GM19452 (cell line): ENCODE measurements at regions not wholly inside any gene's neighbourhood (a gene's known extent, or its start where the extent isn't known, plus 50 kb on each side); places are given as distances from the start of the nearest gene placed in this dataset.

Experiments
- ATAC-seq: cut with Tn5 transposase; IDR thresholded peaks from one replicate; pipeline ENCODE4 v1.9.1; 2021; ENCODE audit not compliant: unreplicated experiment

DNA sequence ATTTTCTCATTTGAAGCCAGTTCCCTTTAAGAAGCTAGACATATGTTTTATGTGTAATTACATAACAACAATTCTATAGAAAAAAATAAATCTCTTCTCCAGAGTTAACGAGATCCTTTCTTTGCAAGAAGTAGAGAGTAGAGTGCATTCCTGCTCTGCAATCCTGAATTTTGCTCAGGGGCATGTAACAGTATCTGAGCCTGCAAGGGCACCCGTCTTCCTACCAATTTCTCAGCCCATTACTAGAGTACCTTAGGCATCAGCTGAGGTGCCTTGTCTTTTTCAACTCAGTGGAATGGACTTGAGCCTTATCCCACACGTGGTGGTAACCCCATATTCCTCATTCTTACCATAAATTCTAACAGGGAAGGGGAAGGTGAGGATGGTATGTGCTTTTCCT lies 205.9 kb downstream of the IKZF2 start:
- ATAC-seq: no peak

DNA sequence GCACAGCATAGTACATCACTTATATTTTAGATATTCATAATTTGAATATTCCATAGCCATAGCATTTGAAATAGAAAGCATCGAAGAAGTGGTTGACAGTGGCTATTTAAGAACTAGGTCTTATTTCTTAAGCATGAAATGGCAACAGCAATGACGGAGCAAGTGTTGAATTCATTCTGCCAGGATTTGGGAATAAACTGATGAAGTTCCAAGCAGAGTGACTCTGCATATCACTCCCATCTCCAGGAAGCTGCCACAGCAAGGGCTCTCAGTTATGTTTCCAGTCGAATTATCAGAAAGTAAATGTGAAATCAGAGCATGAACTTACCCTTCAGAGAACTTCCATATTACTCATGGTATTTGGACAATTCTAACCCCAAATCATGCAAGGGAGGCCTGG lies 208.1 kb downstream of the IKZF2 start:
- no peak for ATAC-seq

DNA sequence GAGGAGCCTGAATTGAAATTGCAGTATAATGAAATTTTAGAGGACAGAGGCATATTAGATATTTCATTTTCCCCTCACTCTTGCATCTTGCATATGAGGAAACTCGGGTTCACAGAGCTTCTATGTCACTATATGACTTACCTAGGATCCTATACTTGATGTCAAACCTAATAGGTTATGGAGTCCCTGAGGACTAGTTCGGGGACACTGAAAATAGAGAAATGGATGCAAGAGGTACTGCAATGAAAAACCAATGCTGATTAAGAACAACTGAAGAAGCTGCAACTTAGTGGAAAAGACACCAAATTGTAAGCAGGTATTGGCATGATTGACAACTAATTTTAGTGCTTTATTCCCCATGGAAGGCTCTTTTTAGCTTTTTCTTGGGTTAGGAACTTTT lies 210.1 kb downstream of the IKZF2 start:
- ATAC-seq: no peak

DNA sequence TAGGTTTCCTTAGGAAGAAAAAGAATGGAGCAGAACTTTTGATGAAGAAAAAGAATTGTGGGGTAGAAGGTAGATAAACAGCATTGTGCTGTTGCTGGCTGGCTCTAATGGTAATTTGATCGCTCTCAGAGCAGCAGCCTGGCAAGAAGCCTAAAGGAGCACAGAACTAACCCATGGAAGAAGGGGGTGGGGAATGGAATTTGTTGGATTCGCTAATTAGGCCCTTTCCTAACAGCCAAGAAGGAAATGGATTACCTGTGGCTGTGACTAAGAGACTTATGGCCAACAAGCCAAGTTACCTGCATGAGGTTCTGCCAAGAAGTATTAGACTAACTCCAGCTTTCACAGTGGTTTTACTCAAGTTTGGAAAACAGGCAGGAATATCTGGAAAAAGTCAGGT lies 210.6 kb downstream of the IKZF2 start:
- no peak for ATAC-seq

DNA sequence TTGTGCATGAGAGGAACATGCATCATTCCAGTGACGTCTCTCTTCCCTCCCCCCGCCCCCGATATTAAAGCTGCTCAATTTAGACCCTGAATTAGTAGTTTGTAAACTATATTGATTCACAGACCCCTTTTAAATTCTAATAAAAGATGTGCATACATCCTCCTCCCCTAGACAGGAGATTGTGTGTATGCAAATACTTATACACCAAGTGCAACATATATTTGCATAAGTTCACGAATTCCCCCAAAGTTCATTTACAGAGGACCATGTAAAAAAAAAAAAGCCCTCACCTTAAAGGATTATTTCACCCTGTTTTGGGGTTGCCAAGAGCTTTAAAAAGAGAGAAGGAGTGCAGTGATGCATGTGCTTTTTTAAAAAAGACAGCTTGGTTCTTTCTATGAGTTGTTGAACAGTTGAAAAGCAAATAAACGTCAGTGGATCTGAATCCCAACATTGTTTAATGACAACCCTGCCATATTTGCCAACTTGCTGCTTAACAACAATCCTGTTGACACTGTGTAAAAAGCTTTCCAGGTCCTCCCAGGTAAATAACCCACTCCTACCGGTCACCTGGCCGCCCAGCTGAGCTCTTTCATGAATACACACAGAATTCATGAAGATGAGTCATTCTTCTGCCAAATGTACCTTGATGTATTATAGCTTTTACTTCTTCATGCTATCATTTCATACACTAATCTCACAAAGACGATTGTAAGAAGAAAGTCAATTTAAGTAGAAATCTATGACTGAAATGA lies 211.5 kb downstream of the IKZF2 start:
- ATAC-seq: no peak

DNA sequence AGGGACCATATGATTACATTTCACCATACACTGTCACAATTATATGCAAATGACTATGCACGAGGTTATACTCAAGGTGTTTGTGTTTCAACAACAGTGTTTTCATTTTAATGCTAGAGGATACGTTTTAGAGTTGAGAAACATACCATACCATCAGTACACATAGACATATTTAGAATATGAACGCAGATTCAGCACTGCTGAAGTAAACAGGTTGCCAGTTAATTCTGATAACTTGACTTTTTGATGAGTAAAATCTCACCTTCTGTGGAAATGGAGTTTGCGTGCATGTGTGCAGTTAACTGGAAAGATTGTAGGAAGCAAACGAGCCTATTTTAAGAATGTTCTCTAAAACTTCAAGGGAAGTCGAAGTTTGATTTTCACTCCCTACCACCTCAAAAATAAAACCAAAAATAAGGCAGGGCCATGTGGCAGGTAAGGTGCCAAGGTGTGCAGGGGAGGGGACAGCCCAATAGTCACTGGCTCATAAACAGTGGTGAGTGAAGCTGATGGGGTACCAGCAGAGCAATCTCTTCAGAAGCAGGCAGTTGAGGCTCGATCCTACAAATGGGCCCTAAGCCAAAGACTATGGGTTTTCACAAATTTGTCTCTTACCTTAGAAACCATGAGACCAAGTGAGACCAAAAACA lies 213.1 kb downstream of the IKZF2 start:
- ATAC-seq: no peak

DNA sequence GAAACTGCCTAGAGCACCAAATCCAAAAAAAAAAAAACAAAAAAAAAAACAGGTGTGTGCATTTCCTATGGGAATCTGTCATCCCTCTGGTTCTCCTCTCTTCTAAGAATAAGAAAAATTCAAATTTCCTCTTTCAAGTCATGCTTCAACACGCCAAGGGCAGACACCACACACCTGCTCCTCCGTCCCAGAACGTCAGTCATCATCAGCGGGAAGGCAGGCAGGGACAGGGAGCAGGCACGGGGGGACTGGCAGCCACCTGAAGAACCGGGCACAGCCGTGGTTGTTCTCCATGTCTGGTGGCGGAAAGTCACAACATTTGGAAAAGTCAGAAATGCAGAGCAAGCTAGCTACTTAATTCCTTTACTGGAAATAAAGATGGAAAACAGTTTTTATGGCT lies 214.8 kb downstream of the IKZF2 start:
- no peak for ATAC-seq

DNA sequence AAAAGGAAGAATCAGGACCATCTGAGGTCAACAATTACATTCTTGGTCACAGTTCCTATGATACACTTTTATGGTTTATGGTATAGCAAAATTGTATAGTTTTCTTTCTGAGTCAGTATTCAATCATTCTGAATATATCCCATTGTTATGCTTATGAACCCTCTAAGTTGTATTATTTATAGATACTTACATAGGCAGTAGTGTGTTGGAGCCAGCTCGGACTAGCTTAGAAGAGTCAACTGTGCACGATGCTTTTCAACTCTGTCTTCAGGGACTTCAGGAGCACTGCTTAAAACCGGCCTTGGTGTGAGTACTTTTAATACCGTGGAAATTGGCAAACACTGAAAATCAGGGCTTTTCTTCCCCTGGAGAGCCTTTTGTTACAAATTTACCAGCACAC lies 215.7 kb downstream of the IKZF2 start:
- no peak for ATAC-seq

DNA sequence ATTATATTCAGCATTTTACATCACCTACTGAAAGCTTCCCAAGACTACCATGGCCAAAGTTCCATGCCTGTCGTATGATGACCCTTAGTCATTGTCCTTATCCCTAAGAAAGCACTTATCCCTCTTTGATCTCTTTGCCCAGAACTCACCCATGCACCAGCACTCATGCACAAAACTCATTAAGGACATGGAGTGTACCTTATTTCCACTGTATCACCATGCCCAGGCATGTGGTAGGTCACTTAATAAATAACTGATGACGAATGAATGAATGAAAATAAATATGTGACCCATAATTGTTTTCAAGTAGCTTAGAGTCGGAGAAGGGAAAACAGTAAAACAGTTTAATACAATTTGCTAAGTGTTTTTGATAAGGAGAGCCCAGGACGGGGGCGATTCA lies 220.1 kb downstream of the IKZF2 start:
- ATAC-seq: no peak

DNA sequence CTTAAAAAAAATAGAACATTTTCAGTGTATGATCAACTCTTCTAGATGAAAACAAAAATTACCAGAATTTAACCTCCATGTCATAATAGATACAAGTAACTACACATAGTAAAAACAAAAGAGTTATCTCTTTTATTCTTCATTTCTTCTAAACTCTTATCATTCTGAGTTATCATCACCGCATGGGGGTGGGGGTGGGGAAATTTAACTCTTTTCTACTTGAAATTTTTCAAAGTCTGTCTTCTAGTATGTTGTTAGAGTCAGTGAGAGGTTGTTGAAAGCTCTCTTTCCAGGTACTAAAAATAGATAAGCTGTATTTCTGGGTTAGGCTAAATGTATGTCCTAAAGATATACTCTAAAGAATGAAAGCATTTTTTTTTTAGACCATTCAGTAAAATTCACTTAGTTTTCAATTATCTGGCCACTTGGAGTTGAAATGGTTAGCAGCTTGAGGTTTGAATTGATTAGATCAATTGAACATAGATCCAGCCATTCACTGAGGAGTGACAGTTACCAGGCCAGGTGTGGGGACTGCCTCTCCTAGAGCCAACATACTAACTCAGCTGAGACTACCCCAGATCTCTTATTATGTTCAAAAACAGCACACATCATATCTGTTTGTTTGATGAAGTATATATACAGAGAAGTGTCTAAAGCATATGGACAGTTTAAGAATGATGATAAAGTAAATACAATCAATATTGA lies 220.7 kb downstream of the IKZF2 start:
- no peak for ATAC-seq

DNA sequence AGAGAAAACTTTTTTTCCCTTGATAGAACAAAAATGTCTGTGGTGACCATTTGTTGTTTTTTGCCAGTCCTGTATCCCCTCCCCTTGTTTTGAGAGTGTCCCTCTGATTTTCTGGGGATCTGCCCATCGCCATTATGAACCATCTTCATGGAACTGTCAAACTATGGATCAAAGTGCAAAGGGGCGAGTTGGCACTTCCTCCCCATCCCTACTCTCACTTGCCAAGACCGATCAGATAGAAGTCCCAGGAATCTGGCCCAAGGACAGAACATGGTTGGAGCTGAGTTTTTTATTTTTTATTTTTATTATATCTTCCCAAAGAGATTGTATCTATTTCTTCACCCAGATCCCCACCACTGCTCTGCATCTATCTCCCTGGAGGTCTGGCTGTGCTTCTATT lies 221.4 kb downstream of the IKZF2 start:
- ATAC-seq: no peak

DNA sequence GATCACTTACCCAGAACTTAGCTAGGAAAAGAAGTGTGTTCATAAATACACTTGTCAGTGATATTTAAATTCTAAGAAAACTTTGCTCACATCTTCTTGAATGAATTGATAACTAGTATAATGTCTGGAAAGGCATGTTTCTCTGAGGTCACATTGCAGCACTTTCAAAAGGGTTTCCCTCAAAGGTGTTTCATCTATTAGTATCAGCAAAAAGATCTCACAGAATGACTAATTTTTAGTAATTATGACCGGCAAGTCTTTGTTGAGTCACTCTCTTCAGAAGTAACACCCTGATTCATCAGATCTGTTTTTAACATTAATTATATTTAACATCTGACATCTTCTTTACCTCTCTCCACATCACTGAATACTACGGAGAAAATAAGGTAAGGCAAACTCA lies 222.3 kb downstream of the IKZF2 start:
- no peak for ATAC-seq

DNA sequence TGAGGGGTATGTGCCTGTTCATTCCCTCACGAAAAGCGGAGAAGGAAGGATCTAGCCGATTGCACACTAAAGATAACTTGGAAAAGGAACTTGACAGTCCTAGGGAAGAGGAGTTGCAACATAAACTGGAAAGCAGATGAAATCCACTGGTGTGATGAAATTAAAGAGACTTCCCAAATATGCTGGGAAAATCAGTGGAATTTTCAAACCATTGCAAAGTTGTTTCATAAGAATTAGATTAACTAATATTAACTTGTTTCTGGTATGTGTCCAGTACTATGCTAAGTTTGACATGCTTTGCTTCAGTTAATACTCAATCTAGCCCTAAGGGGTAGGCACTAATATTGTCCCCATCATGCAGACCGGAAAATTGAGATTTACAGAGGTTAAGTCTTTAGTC lies 222.7 kb downstream of the IKZF2 start:
- ATAC-seq: no peak

DNA sequence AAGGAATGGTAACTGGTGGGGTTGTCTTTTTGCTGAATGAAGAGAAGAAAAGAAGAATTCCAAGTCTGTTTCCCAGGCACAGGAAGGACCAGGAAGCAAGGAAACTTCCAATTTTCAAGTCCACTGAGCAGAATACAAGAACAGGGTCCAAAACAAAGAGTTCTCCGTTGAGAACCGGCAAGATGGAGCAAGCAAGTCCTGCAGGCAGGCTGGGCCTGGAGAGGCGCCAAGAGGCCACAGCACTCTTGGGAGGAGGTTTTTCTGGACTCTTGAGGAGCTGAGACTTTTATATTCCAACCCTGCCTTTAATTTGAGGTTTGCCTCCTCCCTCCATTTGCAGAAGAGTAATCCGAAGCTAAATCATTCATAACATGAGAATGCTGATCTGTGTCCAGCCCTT lies 224.5 kb downstream of the IKZF2 start:
- ATAC-seq: no peak

DNA sequence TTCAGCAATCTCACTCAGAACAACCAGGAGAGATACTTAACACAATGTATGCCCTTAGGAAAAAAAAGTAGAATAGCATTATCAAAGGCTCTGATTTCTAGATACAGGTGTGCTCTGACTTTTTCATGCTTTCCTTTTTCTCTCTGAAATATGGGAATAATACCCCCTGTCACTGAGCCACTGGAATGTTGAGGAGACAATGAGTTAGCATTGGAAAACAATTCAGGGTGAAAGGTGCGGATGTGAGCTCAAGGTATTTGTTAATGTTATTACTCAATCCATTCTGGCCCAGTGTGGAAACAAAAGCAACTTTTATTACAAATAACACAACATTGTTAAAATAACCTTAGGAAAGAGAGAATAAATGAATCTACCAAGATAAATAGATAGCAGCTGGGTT lies 228.0 kb downstream of the IKZF2 start:
- no peak for ATAC-seq

DNA sequence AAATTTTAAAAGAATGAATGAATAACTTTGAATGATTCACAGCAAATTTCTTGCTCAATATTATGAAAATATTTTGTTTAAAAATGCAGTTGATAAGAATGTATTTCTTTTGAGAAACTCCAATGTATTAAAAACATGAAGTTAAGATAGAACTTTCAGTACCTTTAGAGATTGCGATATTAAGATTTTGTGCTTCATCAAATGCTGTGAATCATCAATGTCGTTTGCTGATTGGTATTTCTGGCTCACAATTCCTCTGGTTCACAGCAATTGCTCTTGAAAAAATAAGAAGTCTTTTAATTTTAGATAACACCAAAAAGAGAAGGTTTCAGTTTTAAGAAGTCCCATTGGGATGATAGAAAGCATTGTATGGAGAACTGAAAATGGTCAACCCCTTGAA lies 228.7 kb downstream of the IKZF2 start:
- no peak for ATAC-seq

DNA sequence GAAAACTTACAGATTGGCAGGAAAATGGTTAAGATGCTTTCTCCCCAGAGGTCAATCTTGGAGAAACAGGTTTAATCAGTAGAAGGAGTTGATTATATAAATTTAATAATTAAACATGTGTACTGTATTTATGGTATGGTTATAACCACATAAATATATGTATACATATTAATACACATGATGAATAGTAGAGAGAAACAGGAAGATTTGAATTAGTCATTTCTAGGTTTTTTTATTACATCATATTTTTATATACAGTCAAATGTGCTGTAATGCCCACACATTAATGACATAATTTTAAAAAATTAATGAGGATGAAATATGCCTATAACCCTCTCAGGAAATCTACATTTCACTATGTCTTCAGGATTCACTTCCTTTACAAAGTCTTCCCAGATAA lies 229.7 kb downstream of the IKZF2 start:
- no peak for ATAC-seq

DNA sequence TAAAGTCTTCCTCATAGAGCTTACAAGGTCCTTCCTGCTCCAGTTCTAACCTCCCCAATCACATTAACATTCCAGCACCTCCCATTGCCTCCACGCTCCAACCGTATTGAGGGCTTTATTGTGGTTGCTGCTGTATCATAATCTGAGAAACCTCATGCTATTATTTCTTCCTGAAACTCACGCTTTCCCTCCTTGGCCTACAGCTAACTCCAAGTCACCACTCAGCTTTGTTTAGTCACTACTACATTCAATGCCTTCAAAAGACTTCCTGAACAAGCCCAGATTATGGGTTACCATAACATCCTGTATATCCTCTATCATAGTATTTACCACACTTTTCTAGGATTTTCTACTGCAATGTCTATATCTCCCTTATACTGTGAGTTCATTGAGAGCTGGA lies 230.4 kb downstream of the IKZF2 start:
- no peak for ATAC-seq

DNA sequence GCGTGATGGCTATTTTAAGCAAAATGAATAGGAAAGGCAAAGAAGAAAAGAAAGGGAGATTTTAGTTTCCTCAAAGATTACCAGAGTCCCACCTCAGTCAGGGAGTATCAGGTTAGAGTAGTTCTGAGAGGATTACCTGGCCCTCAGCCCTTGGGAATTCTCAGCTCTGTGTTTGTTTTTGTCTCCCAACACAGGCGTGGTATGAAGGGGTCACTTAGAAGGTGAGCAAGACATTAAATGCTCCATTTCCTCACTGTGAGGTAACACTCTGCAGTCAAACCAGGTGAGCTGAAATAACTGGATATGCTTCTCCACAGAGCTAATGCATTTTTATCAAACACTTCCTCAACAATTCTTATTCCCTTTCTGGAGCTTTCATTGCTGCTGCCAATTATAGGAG lies 232.2 kb downstream of the IKZF2 start:
- no peak for ATAC-seq

DNA sequence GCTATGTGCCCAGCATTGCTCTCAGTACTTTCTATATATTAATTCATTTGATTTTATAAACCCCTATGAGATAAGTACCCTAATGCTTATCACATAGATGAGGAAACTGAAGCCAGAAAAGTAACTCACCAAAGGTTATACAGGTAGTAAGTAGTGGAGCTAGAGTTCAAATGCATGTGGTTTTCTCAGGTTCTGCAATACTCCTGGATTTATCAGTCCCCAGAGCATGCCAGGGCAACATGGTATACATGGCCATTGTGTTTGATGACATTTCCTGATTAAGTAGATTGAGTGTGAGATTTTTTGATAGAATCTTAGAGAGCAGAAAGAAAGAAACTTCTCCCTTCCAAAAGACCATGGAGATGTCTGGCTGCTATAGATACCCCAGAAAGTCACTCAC lies 233.1 kb downstream of the IKZF2 start:
- no peak for ATAC-seq

DNA sequence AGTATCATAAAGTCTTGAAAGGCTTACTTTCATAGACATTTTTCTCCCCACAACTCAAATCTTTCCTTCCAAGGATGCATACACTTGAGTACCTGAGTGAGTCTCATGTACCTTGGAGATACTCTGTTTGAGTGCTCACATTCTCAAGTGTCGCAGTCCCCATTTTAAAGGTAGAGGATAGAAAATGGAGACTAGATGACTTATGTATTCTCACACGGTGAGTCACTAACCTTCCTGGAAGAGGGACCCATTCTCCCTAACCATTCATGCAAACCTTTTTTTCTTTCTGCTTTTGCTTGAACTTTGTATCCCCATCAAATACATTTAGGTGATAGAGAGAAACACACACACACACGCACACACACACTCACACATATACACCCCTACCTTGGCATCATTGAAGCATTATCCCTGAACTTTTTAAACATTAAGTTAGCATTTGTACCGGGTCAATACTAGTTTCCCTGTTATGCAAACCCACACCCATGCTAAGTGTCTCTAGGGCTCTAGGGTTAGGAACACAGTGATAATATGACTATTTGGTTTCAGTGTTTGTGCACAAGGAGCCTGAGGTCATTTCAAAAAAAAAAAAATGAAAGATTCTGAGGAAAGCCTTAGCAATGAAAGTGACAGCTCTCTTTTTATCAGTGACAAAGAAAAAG lies 236.2 kb downstream of the IKZF2 start:
- peak; percentile 63 for ATAC-seq

DNA sequence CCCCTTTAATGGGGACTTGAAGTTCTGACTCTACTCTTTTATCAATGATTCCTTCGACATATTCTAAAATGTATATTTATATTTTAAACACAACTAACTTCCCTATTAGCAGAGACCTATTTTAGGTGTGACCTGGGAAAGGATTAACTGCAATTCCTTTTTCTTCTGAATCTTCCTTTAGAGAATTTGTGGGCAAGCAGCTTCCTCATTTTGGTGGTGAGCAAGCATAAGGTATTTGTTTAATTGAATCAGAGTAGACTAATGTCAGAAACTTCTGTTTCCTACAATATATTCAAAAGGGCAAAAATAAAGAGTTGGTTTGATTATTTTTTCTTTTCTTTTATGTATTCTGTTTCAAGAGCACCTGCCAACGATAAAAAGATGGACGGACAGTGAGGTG lies 237.0 kb downstream of the IKZF2 start:
- no peak for ATAC-seq
